ENCODE measurements at regions not wholly inside any gene's neighbourhood (a gene's known extent, or its start where the extent isn't known, plus 50 kb on each side); places are given as distances from the start of the nearest gene placed in this dataset.
A peak's percentile ranks its signal among the peaks of the same experiment; 100 is the strongest.

- H3K27me3 ChIP-seq (ENCODE audit: insufficient read depth, poor library complexity, severe bottlenecking), result no peaks in the 10 kb centered on the region
- no peak for TF ChIP-seq REST (IDR thresholded peaks at IDR 0.05; ENCODE audit: insufficient replicate concordance, low read depth)
- no peak for TF ChIP-seq CTCF (IDR thresholded peaks at IDR 0.05; ENCODE audit: insufficient read depth, low read length)
- no peak for TF ChIP-seq POLR2AphosphoS5 (IDR thresholded peaks at IDR 0.05; ENCODE audit: low read depth)
- TF ChIP-seq GABPA (IDR thresholded peaks at IDR 0.05; ENCODE audit: low read depth), result no peak
- no peak for TF ChIP-seq SPI1 (IDR thresholded peaks at IDR 0.05; ENCODE audit: borderline replicate concordance, low read depth)
- no peak for DNase-seq (ENCODE audit: low read depth in 1 of 2, low spot score in 1 of 2)
- H3K4me3 ChIP-seq (replicated peaks; ENCODE audit: insufficient read depth, low read length), result no peak overlapping the region
- no peak overlapping the region for H3K27ac ChIP-seq (replicated peaks)
Observed at GRCh38 chr5:158414333-158414762, 555.4 kb upstream of the CLINT1 start.

GRCh38 chr5:158413122-158413680 lies 554.3 kb upstream of the CLINT1 start:
- no peak for DNase-seq (ENCODE audit: low read depth in 1 of 2, low spot score in 1 of 2)
- Histone ChIP-seq H3K4me3 (replicated peaks; ENCODE audit: insufficient read depth, low read length) (no peak overlapping the region), H3K27ac (replicated peaks) (no peak overlapping the region), H3K27me3 (ENCODE audit: insufficient read depth, poor library complexity, severe bottlenecking) (no peaks in the 10 kb centered on the region)
- TF ChIP-seq SPI1 (IDR thresholded peaks at IDR 0.05; ENCODE audit: borderline replicate concordance, low read depth) (peak; percentile 75), REST (IDR thresholded peaks at IDR 0.05; ENCODE audit: insufficient replicate concordance, low read depth) (no peak)

- Histone ChIP-seq H3K27ac (replicated peaks) (no peak overlapping the region), H3K4me3 (replicated peaks; ENCODE audit: insufficient read depth, low read length) (no peak overlapping the region), H3K27me3 (ENCODE audit: insufficient read depth, poor library complexity, severe bottlenecking) (no peaks in the 10 kb centered on the region)
- no peak for DNase-seq (ENCODE audit: low read depth in 1 of 2, low spot score in 1 of 2)
- no peak for TF ChIP-seq POLR2AphosphoS5 (IDR thresholded peaks at IDR 0.05; ENCODE audit: low read depth)
Observed at GRCh38 chr5:158410976-158411375, 552.0 kb upstream of the CLINT1 start.

- no peaks in the 10 kb centered on the region for H3K27me3 ChIP-seq (ENCODE audit: insufficient read depth, poor library complexity, severe bottlenecking)
- no peak for DNase-seq (ENCODE audit: low read depth in 1 of 2, low spot score in 1 of 2)
- no peak for TF ChIP-seq REST (IDR thresholded peaks at IDR 0.05; ENCODE audit: insufficient replicate concordance, low read depth)
- no peak for TF ChIP-seq SPI1 (IDR thresholded peaks at IDR 0.05; ENCODE audit: borderline replicate concordance, low read depth)
- no peak for TF ChIP-seq GABPA (IDR thresholded peaks at IDR 0.05; ENCODE audit: low read depth)
- TF ChIP-seq CTCF (IDR thresholded peaks at IDR 0.05; ENCODE audit: insufficient read depth, low read length), result no peak
- TF ChIP-seq POLR2AphosphoS5 (IDR thresholded peaks at IDR 0.05; ENCODE audit: low read depth), result no peak
- no peak overlapping the region for H3K27ac ChIP-seq (replicated peaks)
- H3K4me3 ChIP-seq (replicated peaks; ENCODE audit: insufficient read depth, low read length), result no peak overlapping the region
Observed at GRCh38 chr5:158409507-158409906, 550.6 kb upstream of the CLINT1 start.

Measured in HL-60 (cell line).